ENCODE measurements at regions not wholly inside any gene's neighbourhood (a gene's known extent, or its start where the extent isn't known, plus 50 kb on each side); places are given as distances from the start of the nearest gene placed in this dataset.

GRCh38 chr6:74570044-74570443, 635.8 kb downstream of the COL12A1 start (continued):
- TF ChIP-seq SMC3 (conservative IDR thresholded peaks at IDR 0.05; ENCODE audit: insufficient read depth, low read depth, low read length): no peak
- no peak for TF ChIP-seq GTF2E2 (tag; IDR thresholded peaks at IDR 0.05)
- TF ChIP-seq ZNF12 (CRISPR knock-in tag; IDR thresholded peaks at IDR 0.05): no peak
- TF ChIP-seq PML (IDR thresholded peaks at IDR 0.05; ENCODE audit: low read length): no peak
- no peak for TF ChIP-seq ZNF282 (CRISPR knock-in tag; IDR thresholded peaks at IDR 0.05)
- no peak for TF ChIP-seq ATF2 (CRISPR knock-in tag; IDR thresholded peaks at IDR 0.05)

GRCh38 chr6:74568861-74569260, 637.0 kb downstream of the COL12A1 start:
- Histone ChIP-seq H3K9me3 (replicated peaks; ENCODE audit: control insufficient read depth, insufficient read depth, low read depth, low read length) (no peaks in the 10 kb centered on the region; the same call in 1 of the 2 replicates), H3K9ac (ENCODE audit: insufficient read depth in 1 of 2, low read depth in 2 of 2, low read length in 2 of 2) (no peak overlapping the region), H3K27me3 (ENCODE audit: control insufficient read depth in 2 of 2, insufficient read depth in 2 of 2, low read length in 2 of 2) (no peaks in the 10 kb centered on the region), H3K79me2 (ENCODE audit: control insufficient read depth, insufficient read depth, low read length) (no peaks in the 10 kb centered on the region), H3K36me3 (ENCODE audit: control insufficient read depth, insufficient read depth, low read length) (no peaks in the 10 kb centered on the region), H3K4me2 (ENCODE audit: insufficient read depth, low read length) (no peak overlapping the region), H4K20me1 (replicated peaks; ENCODE audit: control insufficient read depth, insufficient read depth, low read length) (no peaks in the 10 kb centered on the region), H2AFZ (ENCODE audit: low read depth, low read length) (no peak overlapping the region), H3K4me1 (replicated peaks in 1 of 2; ENCODE audit: control insufficient read depth in 2 of 2, insufficient read depth in 2 of 2, low read length in 2 of 2) (no peaks in the 10 kb centered on the region), H3K9me1 (ENCODE audit: control insufficient read depth, insufficient read depth, low read length) (no peaks in the 10 kb centered on the region), H3K4me3 (no peak overlapping the region), H3K27ac (ENCODE audit: extremely low read depth, low read depth, low read length) (no peak overlapping the region)
- WGBS (ENCODE audit: insufficient coverage, low coverage, missing lambda C conversion rate): 0% methylated on average over 6 of the region's 6 CpGs
- ATAC-seq: no peak
- no peak for DNase-seq (ENCODE audit: extremely low read depth in 1 of 4, low spot score in 3 of 4)
- BruUV-seq (replicated peaks): no TSS peak
- POLR2A ChIA-PET: no interaction called here
- in situ Hi-C loops (cut with MboI): no loop called here
- intact Hi-C loops (cut with micrococcal nuclease): no loop called here
- CTCF ChIA-PET (ENCODE audit: low intra/inter-chr PET ratio): no interaction called here
- FAIRE-seq: no peak
- TF ChIP-seq NELFE (IDR thresholded peaks at IDR 0.05; ENCODE audit: insufficient read depth, insufficient read length) (no peak), HNRNPL (IDR thresholded peaks at IDR 0.05; ENCODE audit: low read depth, low read length) (no peak), FOXP1 (CRISPR knock-in tag; IDR thresholded peaks at IDR 0.05) (no peak), CBX8 (IDR thresholded peaks at IDR 0.05; ENCODE audit: borderline replicate concordance, extremely low read depth, low read depth, low read length, poor library complexity, severe bottlenecking) (no peak), ZMIZ1 (IDR thresholded peaks at IDR 0.05; ENCODE audit: low read depth in 2 of 2, low read length in 2 of 2) (no peak), CREB3 (tag; conservative IDR thresholded peaks at IDR 0.05; ENCODE audit: low read depth) (no peak), SMC3 (conservative IDR thresholded peaks at IDR 0.05; ENCODE audit: insufficient read depth, low read depth, low read length) (no peak)

Data from K562 (cell line).